Activated CD8-positive, alpha-beta memory T cell treated with anti-CD3 and anti-CD28 coated beads, Interleukin-2, amount 50 U/mL, for 1 hour (primary cell): ENCODE measurements at regions not wholly inside any gene's neighbourhood (a gene's known extent, or its start where the extent isn't known, plus 50 kb on each side); places are given as distances from the start of the nearest gene placed in this dataset.

Source experiments
- DNase-seq: peaks from one replicate; pipeline ENCODE4 v3.0.0-alpha.2; 2020; ENCODE audit errors: extremely low read depth

GRCh38 chr15:70185251-70185711 is 87.6 kb upstream of the TLE3 start:
- DNase-seq = no peak

GRCh38 chr15:70182858-70183695 is 85.4 kb upstream of the TLE3 start:
- DNase-seq = no peak

DNA sequence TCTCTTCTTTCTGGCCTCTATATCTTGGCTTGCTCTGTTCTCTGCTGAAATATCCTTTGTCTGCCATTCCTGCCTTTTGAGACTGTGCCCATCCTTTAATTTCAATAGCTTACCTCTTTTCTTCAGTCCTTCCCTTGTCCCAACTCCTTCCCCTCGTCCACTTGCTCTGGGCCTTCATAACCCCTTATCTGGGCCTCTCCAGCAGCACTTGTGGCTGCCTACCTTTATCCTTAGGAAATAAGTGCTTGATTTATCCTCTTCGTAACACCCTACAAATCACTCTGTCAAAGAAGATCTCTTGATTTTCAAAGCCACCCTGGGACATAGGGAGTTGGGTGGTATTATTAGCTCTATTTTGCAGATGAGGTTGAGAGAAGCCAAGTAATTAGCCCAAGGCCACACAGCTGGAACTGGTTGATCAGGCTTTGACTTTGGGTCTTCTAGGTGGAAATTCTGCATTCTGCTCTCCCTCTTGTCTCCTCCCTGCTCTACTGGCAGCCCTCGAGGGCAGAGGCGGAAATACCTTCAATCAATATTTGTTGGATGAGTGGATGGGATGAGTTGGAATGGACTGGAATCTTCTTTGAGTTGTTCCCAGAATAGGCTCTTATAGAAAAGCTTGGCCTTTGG is 84.0 kb upstream of the TLE3 start:
- DNase-seq = no peak

DNA sequence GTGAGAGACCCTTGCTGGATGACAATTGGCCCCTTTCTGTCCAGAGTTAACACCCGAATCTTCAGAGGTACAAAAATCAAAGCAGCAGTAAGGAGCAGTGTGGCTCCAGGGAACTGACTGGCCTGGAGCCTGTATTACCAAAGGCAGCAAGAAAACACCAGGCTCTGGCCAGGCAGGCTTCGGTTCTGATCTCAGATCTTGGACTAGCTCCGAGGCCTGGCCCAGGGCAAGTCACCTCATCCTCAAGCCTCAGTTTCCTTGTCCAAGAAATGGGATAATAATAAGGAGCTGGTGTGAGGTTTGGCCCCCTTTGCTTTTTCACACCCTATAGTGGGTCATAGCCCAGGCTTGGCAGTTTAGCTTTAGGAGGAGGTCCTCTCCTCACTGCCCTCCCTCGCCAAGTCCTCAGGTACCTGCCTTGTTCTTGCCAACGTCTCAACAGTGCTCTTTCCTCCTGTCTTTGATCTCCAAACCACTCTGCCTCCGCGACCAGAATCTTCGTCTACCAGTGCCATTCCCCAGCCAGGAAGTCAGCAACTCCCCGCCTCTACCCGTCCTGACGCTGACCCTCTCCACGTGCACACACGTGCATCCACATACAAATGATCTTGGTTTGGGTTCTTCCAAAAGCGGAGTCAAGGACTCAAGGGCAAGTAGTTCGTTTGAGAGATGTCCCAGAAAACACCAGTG is 82.6 kb upstream of the TLE3 start:
- no peak for DNase-seq

GRCh38 chr15:70179309-70179892 is 81.7 kb upstream of the TLE3 start:
- no peak for DNase-seq

- DNase-seq = no peak
Measured at GRCh38 chr15:70178335-70179084, 80.8 kb upstream of the TLE3 start.

DNA sequence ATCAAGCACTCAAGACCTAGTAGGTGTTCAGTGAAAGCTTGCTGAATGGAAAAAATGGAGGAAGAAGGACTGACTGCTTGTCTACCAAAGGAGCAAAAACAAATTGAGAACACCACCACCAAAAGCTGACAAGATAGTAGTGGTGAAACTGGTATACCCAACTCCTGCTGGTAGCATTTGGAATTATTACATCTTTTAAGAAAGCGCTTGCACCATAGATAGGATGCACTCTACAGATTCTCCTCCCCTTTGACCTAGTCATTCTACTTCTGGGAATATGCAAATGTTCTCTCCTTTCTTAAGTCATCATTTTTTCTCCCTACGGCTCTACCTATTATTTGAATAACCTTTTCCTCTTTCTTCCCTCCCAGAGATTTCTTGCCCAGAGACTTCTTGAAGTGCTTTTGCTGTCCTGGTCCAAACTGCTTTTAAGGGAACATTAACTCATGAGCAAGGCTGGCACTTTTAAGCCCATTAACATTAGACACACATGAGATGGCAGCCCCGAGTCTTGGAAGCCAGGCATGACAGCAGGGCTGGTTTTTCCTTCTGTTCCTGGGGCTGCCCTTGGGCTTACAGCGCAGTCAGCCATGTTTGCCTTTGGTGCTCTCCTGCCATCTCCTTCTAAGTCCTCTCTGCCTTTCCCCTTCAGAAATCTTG is 75.0 kb upstream of the TLE3 start:
- DNase-seq = no peak

DNA sequence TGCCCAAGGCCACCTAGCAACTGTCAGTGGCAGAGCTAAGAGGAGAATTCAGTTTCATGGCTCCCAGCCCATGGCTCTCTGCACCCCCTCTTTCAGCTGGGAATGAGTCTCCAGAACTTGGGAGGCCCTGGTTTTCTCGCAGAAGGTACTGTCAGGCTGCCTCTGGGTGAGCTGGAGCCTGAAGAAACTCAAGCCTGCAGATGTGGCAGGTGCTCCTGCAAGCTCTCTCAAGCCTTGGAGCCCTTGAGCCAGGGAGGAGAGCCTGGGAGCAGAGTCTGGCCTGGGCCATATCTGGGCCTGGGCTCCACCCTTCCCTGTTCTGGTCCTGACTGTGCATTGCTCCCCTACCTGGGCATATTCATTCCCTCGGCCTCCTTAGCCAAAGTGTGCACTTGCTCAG is 74.4 kb upstream of the TLE3 start:
- no peak for DNase-seq

- no peak for DNase-seq
Measured at GRCh38 chr15:70171256-70171886, 73.7 kb upstream of the TLE3 start.

- no peak for DNase-seq
Measured at GRCh38 chr15:70170096-70170699, 72.5 kb upstream of the TLE3 start.

- no peak for DNase-seq
Measured at GRCh38 chr15:70169147-70169546, 71.4 kb upstream of the TLE3 start.

DNA sequence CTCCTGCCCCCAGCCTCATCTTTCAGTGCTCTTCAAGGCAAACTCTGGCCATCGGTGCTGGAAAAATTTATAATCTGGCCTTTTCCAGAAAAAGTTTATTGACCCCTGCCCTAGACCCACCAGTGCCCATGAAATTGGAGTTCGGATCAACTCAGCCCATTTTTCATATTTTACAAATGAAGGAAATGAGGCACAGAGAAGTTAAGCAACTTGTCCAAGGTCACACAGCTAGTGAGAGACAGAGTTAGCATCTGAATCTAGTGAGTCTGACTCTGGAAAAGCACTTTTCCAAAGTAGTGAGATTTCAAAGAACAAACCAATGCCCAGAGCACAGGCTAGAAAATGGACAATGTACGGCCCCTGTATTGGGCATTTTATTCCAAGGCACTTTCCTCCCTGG is 69.4 kb upstream of the TLE3 start:
- no peak for DNase-seq

GRCh38 chr15:70166506-70167087 is 68.9 kb upstream of the TLE3 start:
- no peak for DNase-seq

GRCh38 chr15:70165716-70166284 is 68.1 kb upstream of the TLE3 start:
- DNase-seq = no peak

DNA sequence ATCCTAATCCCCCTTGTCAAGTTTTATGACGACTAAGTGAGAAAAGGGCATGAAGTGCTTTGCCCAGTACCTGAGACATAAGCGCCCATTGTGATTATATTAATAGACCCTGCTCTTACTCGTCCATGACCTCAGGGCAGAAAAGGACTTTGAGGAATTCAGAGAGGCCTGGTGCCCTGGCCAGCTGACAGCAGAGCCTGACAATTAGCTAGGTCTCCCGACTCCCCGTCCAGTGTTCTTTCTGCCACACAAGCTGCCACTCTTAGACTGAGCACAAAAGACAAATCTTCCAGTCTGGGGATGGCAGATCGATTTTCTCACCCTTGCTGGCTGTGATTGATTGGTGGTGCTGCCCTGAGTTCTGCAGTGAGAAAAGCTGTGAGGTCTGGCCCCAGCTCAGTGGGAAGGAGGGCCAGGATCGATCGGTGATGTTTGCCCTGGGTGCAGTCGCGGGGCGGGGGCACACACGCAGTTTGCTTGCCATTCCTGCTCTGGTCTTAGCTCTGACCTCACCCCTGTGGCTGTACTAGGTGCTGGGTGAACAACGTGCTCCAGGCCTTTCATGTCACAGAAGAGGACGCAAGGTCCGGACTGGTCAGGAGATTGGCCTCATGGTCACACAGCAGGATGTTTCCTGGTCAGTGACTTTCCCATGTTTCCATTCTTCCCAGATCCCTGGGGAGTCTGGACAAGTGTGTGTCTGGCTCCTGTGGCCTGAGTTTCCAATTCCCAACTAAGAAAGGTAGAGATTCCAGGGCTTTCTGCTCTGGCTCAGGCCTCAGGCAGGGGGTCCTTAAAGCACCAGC is 67.4 kb upstream of the TLE3 start:
- no peak for DNase-seq

GRCh38 chr15:70164156-70164900 is 66.6 kb upstream of the TLE3 start:
- DNase-seq = no peak

- no peak for DNase-seq
Measured at GRCh38 chr15:70160803-70161565, 63.3 kb upstream of the TLE3 start.
